Neural progenitor cell (in vitro differentiated cells): ENCODE measurements at regions not wholly inside any gene's neighbourhood (a gene's known extent, or its start where the extent isn't known, plus 50 kb on each side); places are given as distances from the start of the nearest gene placed in this dataset.

ENCODE experiments used
- DNase-seq: peaks from one replicate; pipeline ENCODE4 v3.0.0-alpha.2; 2016; ENCODE audit warnings: low spot score
- H2AFZ ChIP-seq: fragments of 200-600 bp; sonication (generic); replicated peaks from 2 replicates; pipeline ENCODE4 v1.6.1; 2016; ENCODE audit warnings: antibody characterized with exemption
- H3F3A ChIP-seq: fragments of 200-600 bp; sonication (generic); 2 replicates; pipeline ENCODE4 v1.6.1; 2016; ENCODE audit warnings: antibody characterized with exemption, low read depth
- H3K27ac ChIP-seq: fragments of 200-600 bp; sonication (generic); 2 replicates; pipeline ENCODE4 v1.5.1; 2016; ENCODE audit warnings: mild to moderate bottlenecking
- H3K27me3 ChIP-seq: fragments of 200-600 bp; sonication (generic); 2 replicates; pipeline ENCODE4 v1.6.1; 2016; ENCODE audit warnings: mild to moderate bottlenecking, moderate library complexity
- H3K36me3 ChIP-seq: fragments of 200-600 bp; sonication (generic); 2 replicates; pipeline ENCODE4 v1.5.1; 2016
- H3K4me1 ChIP-seq: fragments of 200-600 bp; sonication (generic); 2 replicates; pipeline ENCODE4 v1.6.1; 2016; ENCODE audit warnings: mixed run types
- H3K4me2 ChIP-seq: fragments of 200-600 bp; sonication (generic); 2 replicates; pipeline ENCODE4 v1.6.1; 2016
- H3K4me3 ChIP-seq: fragments of 200-600 bp; sonication (generic); 2 replicates; pipeline ENCODE4 v1.5.1; 2016
- H3K79me2 ChIP-seq: fragments of 200-600 bp; sonication (generic); 2 replicates; pipeline ENCODE4 v1.6.1; 2016; ENCODE audit warnings: low read depth
- H3K9ac ChIP-seq: fragments of 200-600 bp; sonication (generic); 2 replicates; pipeline ENCODE4 v1.6.1; 2016
- H3K9me3 ChIP-seq: fragments of 200-600 bp; sonication (generic); 2 replicates; pipeline ENCODE4 v1.5.1; 2016; ENCODE audit warnings: low read depth
- H4K20me1 ChIP-seq: fragments of 200-600 bp; sonication (generic); 2 replicates; pipeline ENCODE4 v1.6.1; 2016; ENCODE audit warnings: low read depth
- H3K27ac Mint-ChIP-seq: 3 replicates; pipeline ENCODE4 v1.8.0; 2021; ENCODE audit warnings: mixed read lengths
- H3K27me3 Mint-ChIP-seq: 2 replicates; pipeline ENCODE4 v1.8.0; 2022; ENCODE audit warnings: low read depth, mild to moderate bottlenecking, inconsistent platforms, moderate library complexity, mixed read lengths; ENCODE audit not compliant: insufficient read depth
- H3K36me3 Mint-ChIP-seq: 3 replicates; pipeline ENCODE4 v1.8.0; 2021; ENCODE audit warnings: mixed read lengths
- H3K4me1 Mint-ChIP-seq: 3 replicates; pipeline ENCODE4 v1.8.0; 2021; ENCODE audit warnings: mixed read lengths
- H3K4me3 Mint-ChIP-seq: 3 replicates; pipeline ENCODE4 v1.8.0; 2021; ENCODE audit warnings: mild to moderate bottlenecking, moderate library complexity, mixed read lengths
- H3K9me3 Mint-ChIP-seq: 3 replicates; pipeline ENCODE4 v1.8.0; 2020; ENCODE audit warnings: mixed read lengths
- CTCF ChIP-seq: fragments of 200-600 bp; sonication (generic); IDR thresholded peaks from 2 replicates; pipeline ENCODE4 v1.5.1; 2017; ENCODE audit warnings: antibody characterized with exemption, mild to moderate bottlenecking
- EZH2 ChIP-seq: fragments of 200-600 bp; sonication (generic); IDR thresholded peaks from 2 replicates; pipeline ENCODE4 v1.6.1; 2017; ENCODE audit warnings: antibody characterized with exemption, mild to moderate bottlenecking, moderate library complexity
- EZH2phosphoT487 ChIP-seq: fragments of 200-600 bp; sonication (generic); IDR thresholded peaks from 2 replicates; pipeline ENCODE4 v1.6.1; 2017; ENCODE audit warnings: antibody characterized with exemption

DNA sequence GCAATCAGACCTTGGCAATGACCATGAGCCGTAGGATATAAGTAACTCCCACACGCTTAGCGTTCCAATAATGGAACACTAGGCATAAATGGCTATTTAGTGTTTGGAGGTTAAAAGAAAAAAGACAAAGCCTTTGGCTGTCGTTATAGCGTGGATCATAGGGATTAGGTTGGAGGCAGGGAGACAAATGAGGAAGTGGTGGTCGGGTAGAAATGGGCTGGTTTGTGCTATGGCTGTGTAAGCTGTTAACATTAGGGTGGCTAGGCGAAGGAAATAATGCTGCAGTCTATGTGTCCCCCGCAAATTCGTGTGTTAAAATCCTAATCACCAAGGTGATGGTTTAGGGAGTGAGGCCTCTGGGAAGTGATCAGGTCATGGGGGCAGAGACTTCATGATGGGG, 120.4 kb upstream of the IRX6 start:
- Histone ChIP-seq H3K9ac (no peak overlapping the region), H3K79me2 (no peaks in the 10 kb centered on the region), H3K4me1 (peaks cover 6% of the 10 kb centered on the region), H3K4me2 (no peak overlapping the region), H4K20me1 (no peaks in the 10 kb centered on the region), H3K27ac (no peak overlapping the region), H3F3A (no peaks in the 10 kb centered on the region), H3K9me3 (no peaks in the 10 kb centered on the region), H2AFZ (no peak overlapping the region), H3K27me3 (no peaks in the 10 kb centered on the region), H3K4me3 (no peak overlapping the region), H3K36me3 (no peaks in the 10 kb centered on the region)
- no peak for DNase-seq
- Mint-ChIP-seq H3K27me3 (peaks cover 5% of the 10 kb centered on the region), H3K36me3 (peaks cover 2% of the 10 kb centered on the region), H3K4me1 (no peaks in the 10 kb centered on the region), H3K9me3 (peaks cover 4% of the 10 kb centered on the region), H3K4me3 (no peak overlapping the region), H3K27ac (no peak overlapping the region)
- TF ChIP-seq EZH2 = no peak
- no peak for TF ChIP-seq CTCF
- TF ChIP-seq EZH2phosphoT487 = no peak

DNA sequence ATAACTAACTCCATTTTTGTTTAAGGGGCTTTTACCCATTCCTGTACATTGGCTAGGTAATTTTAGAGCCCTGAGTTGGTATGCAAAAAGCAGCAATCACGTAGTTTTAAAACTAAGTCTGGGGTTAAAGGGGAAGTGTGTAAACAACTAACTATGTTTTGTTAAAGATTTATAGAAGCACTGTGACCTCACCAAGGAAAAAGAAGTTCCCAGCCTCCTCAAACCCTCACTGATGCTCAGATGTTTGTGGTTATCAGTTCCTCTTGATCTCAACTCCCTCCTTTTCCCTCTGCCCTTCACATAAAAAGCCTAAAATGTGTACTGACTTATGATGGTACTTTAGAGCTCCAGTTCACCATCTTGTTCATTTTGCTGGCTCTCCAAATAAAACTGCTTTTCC, 119.9 kb upstream of the IRX6 start:
- H4K20me1 ChIP-seq = no peaks in the 10 kb centered on the region
- DNase-seq = no peak
- no peak overlapping the region for H2AFZ ChIP-seq
- no peaks in the 10 kb centered on the region for H3K27me3 ChIP-seq
- no peak overlapping the region for H3K4me3 ChIP-seq
- Mint-ChIP-seq H3K4me3 (no peak overlapping the region), H3K27me3 (peaks cover 5% of the 10 kb centered on the region), H3K27ac (peak overlapping the region; percentile 35), H3K4me1 (no peaks in the 10 kb centered on the region), H3K36me3 (no peaks in the 10 kb centered on the region), H3K9me3 (no peaks in the 10 kb centered on the region)
- peaks cover 6% of the 10 kb centered on the region for H3K4me1 ChIP-seq
- H3K9me3 ChIP-seq = no peaks in the 10 kb centered on the region
- H3K79me2 ChIP-seq = no peaks in the 10 kb centered on the region
- H3K36me3 ChIP-seq = no peaks in the 10 kb centered on the region
- H3F3A ChIP-seq = no peaks in the 10 kb centered on the region
- no peak overlapping the region for H3K4me2 ChIP-seq
- H3K27ac ChIP-seq = no peak overlapping the region
- H3K9ac ChIP-seq = no peak overlapping the region
- no peak for TF ChIP-seq EZH2phosphoT487
- no peak for TF ChIP-seq EZH2
- TF ChIP-seq CTCF = no peak

DNA sequence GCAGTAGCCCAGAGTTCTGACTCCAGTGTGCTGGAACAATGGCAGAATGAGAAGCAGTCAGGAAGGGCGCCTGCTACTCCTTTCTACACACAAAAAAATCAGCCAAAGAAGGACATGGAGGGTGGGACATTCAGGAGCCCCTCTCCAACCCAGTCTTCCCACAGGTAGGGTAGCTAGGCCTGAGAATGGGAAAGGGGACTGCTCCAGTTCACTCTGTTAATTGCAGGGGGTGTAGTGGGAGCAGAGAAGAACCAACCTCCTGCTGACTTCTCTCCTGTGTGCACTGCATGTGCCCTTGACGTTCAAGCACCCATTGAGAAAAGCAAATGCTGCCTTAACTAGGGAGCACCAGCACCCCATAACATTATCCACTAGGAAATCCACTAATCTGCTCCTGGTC, 119.1 kb upstream of the IRX6 start:
- Mint-ChIP-seq H3K27ac (no peak overlapping the region), H3K4me3 (no peak overlapping the region), H3K9me3 (no peaks in the 10 kb centered on the region), H3K4me1 (no peaks in the 10 kb centered on the region), H3K27me3 (peaks cover 5% of the 10 kb centered on the region), H3K36me3 (no peaks in the 10 kb centered on the region)
- TF ChIP-seq CTCF (no peak), EZH2phosphoT487 (no peak), EZH2 (no peak)
- Histone ChIP-seq H4K20me1 (no peaks in the 10 kb centered on the region), H3K27me3 (no peaks in the 10 kb centered on the region), H3F3A (no peaks in the 10 kb centered on the region), H3K4me3 (no peak overlapping the region), H3K36me3 (no peaks in the 10 kb centered on the region), H3K79me2 (no peaks in the 10 kb centered on the region), H3K4me1 (peaks cover 6% of the 10 kb centered on the region), H3K4me2 (no peak overlapping the region), H2AFZ (no peak overlapping the region), H3K27ac (no peak overlapping the region), H3K9me3 (no peaks in the 10 kb centered on the region), H3K9ac (no peak overlapping the region)
- no peak for DNase-seq
